Lower leg skin (tissue), 3 donors: ENCODE measurements at regions not wholly inside any gene's neighbourhood (a gene's known extent, or its start where the extent isn't known, plus 50 kb on each side); places are given as distances from the start of the nearest gene placed in this dataset.

Experiments used
- CTCF ChIP-seq, 3 donors: fragments of 450-650 bp; IDR thresholded peaks; one replicate each; pipeline ENCODE4 v1.5.1; 2016; ENCODE audit warnings: antibody characterized with exemption in 3 of 3, mild to moderate bottlenecking in 3 of 3, moderate library complexity in 2 of 3
- POLR2A ChIP-seq, 2 donors: fragments of 450-650 bp; IDR thresholded peaks; one replicate each; pipeline ENCODE4 v1.6.1; 2016 to 2017; ENCODE audit warnings: antibody characterized with exemption in 2 of 2, mild to moderate bottlenecking in 1 of 2, moderate library complexity in 1 of 2

- TF ChIP-seq CTCF (IDR thresholded peaks at IDR 0.05) (no peak), POLR2A (IDR thresholded peaks at IDR 0.05) (no peak)
These were observed 181.3 kb upstream of the EOMES start for GRCh38 chr3:27903446-27903845.
